GM18498 (cell line): ENCODE measurements at regions not wholly inside any gene's neighbourhood (a gene's known extent, or its start where the extent isn't known, plus 50 kb on each side); places are given as distances from the start of the nearest gene placed in this dataset.

Experiments
- ATAC-seq: cut with Tn5 transposase; IDR thresholded peaks from one replicate; pipeline ENCODE4 v1.9.1; 2021; ENCODE audit warnings: mild to moderate bottlenecking, moderate library complexity; ENCODE audit not compliant: unreplicated experiment

DNA sequence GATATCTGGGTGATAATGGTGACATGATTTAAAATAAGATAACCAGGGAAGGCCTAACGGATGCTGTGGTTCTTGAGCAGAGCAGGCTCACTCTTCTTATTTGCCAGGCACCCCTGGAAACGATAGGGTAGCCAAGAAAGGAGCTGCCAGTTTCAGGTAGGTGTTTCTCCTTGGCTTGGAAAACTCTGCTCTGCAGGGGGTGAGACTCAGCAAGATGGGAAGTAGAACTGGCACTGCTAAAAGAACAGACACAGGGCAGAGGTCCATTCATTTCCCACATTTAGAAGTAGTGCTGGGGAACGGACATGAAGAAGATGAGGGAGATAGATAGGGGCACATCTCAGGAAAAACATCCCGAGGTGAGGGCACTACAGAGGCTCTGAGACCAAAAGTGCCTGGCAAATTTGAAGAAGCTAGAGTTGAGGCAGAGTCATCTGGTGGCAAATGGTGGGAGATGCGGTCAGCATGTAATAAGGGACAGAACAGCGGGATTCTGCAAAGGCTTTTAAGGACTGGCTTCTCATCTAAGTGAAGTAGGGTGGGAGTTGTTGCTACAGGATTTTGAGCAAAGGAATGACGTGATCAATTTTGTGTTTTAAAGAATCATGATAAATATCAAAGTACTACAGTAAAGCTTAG is 323.4 kb upstream of the PLSCR5 start:
- ATAC-seq = no peak

GRCh38 chr3:146921693-146922092 is 316.5 kb upstream of the PLSCR5 start:
- ATAC-seq = no peak

- no peak for ATAC-seq
These were observed 309.3 kb upstream of the PLSCR5 start for GRCh38 chr3:146914409-146914808.

DNA sequence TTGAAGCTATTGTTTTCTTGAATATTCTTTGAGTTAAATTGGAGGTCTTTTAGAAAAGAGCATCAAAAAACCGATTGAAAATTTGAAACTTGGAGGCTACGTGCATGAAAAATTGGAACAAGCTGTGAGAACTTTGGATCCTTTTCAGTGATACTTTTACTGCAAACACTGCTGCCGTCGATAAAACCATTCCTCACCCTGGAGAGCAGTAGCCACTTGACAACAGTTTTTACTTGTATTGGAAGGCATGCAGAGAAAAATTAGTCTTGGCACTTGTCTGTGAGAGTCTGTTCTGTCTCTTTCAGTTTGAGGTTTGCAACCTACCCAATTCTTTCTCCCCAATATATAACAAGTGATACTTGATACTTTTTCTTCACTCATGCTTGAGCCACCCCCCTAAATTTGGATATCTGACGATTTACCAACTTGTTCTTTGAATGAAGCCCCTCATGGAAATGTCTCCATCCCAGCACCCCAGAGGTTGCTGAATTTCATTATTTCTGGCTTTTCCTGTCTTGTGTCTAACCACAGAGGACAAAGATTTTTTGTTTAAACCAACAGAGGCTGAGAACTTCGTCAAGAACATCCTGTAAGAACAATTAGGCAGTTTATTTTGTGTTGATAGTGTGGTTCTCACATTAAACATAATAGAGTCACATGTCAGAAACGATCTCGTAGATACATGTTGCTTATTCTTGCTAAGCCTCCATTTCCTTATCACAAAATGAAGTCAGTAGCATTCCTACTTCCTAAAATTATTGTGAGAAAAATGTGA is 307.3 kb upstream of the PLSCR5 start:
- no peak for ATAC-seq

- no peak for ATAC-seq
These were observed 298.8 kb upstream of the PLSCR5 start for GRCh38 chr3:146903927-146904326.

GRCh38 chr3:146899171-146899570 is 294.0 kb upstream of the PLSCR5 start:
- ATAC-seq = no peak

GRCh38 chr3:146896711-146897110 is 291.6 kb upstream of the PLSCR5 start:
- no peak for ATAC-seq

DNA sequence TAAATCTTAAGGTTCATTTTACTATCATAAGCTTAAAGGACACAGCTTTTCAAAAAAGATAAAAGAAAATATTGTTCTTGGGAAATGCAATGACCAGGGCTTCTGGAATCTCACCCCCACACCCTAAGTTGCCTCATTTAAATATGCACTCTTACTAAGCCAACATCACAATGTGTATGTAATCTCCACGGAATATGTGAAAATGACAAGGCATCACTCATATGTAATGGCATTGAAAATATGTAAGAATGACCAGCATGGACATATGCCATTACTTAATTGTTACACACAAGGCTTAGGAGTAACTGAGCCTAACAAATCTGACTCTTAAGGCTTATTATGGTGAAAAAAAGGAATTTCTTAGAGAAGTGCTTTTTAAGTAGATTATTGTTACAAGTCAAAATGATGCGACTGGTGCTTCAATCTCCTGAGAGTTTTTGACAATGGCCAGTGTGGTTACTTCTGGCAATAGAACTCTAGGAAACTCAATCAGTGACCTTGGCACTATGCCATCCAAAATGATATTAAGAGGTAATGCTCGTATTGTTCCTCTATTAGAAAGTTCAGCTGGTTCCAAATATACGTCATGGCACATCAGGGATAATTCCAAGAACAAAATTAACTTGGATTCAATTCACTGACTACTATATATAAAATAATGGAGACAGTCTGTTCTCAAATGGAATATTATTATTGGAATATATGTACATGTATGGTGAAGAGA is 290.0 kb upstream of the PLSCR5 start:
- ATAC-seq = no peak

- no peak for ATAC-seq
These were observed 289.3 kb upstream of the PLSCR5 start for GRCh38 chr3:146894406-146894805.

- ATAC-seq = no peak
These were observed 286.9 kb upstream of the PLSCR5 start for GRCh38 chr3:146892041-146892440.

GRCh38 chr3:146889626-146890025 is 284.5 kb upstream of the PLSCR5 start:
- ATAC-seq = no peak

GRCh38 chr3:146888176-146888575 is 283.0 kb upstream of the PLSCR5 start:
- no peak for ATAC-seq

DNA sequence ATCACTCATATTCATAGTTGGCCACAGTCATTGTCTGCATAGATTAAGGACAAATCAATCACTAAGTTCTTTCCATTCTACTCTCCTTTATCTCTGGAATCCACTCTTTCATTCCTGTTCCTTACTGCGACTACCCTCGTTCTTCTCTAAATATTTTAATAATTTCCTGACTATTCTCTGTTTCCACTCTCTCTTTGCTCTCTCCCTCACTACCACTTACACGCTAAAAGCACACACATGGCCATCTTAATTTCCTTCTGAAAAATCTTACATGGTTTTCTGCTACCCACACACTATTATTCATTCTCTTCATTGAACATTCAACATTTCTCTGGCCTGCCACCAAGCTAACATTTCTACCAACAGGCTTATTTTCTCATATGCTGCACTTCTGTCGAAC is 279.6 kb upstream of the PLSCR5 start:
- no peak for ATAC-seq

DNA sequence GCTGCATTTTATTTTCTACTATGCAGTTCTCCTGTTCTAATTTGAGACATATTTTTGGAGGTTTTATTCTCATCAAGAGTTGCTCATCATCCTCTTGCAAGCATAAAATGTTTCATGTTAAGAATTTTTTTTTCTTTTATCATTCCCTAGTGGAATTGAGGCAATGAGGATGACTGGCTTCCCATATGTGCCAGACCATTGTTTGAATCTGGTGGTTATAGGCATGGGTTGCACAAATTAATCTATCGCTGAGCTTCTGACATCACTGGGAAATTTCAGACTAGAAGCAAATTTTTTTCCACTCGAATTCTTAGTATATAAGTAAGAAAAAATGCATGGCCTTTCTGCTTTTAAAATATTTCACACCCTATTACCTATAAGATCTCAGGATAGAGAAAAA is 279.1 kb upstream of the PLSCR5 start:
- ATAC-seq = no peak

- ATAC-seq = no peak
These were observed 278.1 kb upstream of the PLSCR5 start for GRCh38 chr3:146883288-146883687.

DNA sequence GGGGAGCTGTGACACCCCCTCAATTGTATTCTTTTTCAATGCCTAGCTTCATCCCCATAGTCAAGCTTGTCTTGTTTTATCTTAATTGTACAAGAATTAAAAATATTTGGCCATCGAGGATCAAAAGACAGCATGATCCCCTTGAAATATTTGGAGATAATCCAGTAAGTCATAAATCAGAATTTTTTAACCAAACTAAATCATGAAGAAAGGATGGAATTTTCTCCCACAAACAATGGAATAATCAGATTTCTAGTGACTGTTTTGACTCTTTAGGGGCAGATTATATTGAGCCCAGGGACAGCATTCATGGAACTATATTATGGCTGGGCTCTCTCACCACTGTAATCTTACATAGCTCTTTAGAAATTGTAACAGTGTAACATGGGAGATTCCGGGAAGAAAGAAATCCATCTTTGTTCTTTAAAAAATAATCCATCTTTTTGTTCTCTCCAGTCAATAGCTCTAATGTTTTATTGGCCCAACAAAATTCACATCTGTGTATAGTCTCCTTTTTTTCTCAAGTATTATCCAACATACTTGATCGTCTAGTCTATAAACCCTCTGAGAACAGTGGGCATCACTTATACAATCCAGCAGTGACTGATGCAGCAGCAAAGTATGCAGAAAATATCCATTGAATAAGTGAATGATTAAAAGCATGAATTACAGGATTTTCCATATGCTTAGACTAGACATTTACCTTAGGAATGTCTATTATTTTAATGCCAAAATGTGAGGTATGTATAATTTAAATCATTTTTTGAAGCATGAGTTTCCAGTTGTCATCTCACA is 277.0 kb upstream of the PLSCR5 start:
- no peak for ATAC-seq

GRCh38 chr3:146881356-146881755 is 276.2 kb upstream of the PLSCR5 start:
- ATAC-seq = no peak

- no peak for ATAC-seq
These were observed 268.6 kb upstream of the PLSCR5 start for GRCh38 chr3:146873748-146874147.

DNA sequence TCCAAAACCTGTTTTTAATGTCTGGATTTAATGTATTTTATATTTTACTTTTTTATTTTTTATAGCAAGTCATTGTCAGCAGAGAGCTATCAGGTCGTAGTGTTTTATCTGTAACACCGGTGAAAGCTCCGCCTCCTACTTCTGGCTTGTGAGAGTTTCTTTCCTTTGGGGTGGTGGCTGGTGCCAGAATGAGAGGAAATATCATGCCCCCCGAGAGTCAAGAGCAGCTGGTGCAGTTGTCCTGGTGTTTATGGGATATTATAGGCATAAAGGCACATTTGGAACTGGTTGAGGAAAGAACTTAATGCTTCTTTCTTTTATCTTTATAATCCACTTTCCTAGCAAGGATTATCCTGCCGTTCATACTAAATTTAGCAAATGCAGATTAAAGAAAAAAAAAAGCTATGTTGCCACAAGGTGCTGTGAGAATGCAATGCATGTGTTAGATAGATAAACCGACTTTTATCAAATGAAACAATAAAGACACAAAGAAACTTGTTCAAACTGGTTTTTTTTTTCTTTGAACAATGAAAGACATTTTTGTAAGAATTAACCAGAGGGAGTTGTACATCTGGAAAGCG is 260.1 kb upstream of the PLSCR5 start:
- ATAC-seq = no peak

DNA sequence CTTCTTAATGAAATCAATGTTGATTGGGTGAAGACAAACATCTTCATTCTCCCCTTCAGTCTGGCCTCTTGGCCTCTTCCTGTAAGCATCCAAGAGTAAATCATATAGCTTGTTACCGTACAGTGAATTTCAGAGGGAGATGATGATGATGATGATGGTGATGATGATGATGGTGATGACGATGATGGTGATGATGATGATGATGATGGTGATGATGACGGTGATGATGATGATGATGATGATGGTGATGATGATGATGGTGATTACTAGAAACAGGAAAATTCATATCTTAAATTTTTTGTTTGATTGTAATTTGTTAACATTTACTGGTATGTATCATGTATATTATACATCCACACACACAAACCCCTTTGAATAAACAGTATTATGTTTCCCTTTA is 256.1 kb upstream of the PLSCR5 start:
- no peak for ATAC-seq

DNA sequence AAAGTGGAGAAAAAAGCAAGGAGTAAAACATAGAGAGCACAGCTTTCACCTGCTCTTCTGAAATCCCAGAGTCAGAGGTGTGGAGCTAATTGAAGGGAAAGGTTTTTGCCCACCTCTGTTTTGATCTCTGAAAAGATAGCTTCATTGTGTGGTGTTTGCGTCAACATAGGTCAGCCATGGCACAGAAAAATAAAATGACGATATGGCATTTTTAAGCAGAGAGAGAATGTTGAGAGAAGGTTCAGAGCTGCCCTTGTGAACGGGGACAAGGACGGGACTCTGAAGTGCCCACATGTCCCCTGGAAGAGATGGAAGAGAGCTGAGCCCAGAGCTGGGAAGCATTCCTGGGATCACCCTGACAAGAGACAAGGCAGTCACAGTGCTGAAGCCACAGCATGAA is 249.4 kb upstream of the PLSCR5 start:
- ATAC-seq = no peak
